Upper lobe of left lung (tissue), 6 donors: ENCODE measurements at regions not wholly inside any gene's neighbourhood (a gene's known extent, or its start where the extent isn't known, plus 50 kb on each side); places are given as distances from the start of the nearest gene placed in this dataset.
A peak's percentile ranks its signal among the peaks of the same experiment; 100 is the strongest.

Source experiments
- ATAC-seq, 2 donors: fragments of 200-7000 bp; cut with Tn5 transposase; one replicate each; pipeline ENCODE4 v1.9.1; 2022; ENCODE audit warnings: mild to moderate bottlenecking in 2 of 2, moderate library complexity in 2 of 2; ENCODE audit not compliant: low FRiP score in 2 of 2
- DNase-seq, 2 donors: peaks; one replicate each; pipeline ENCODE4 v3.0.0-alpha.2; 2019 to 2020
- H3K27ac ChIP-seq, 4 donors: fragments of 200-600 bp; sonication (generic); one replicate each; pipeline ENCODE4 v1.5.1; 2016 to 2019
- H3K27me3 ChIP-seq, 4 donors: fragments of 200-600 bp; sonication (generic); one replicate each; pipeline ENCODE4 v1.5.1; 2017 to 2019
- H3K36me3 ChIP-seq, 4 donors: fragments of 200-600 bp; sonication (generic); one replicate each; pipeline ENCODE4 v1.5.1; 2016 to 2019
- H3K4me1 ChIP-seq, 4 donors: fragments of 200-600 bp; sonication (generic); one replicate each; pipeline ENCODE4 v1.5.1; 2018 to 2019
- H3K4me3 ChIP-seq, 4 donors: fragments of 200-600 bp; sonication (generic); one replicate each; pipeline ENCODE4 v1.5.1; 2017 to 2019; ENCODE audit warnings: mild to moderate bottlenecking in 2 of 4, moderate library complexity in 1 of 4
- H3K9me3 ChIP-seq, 4 donors: fragments of 200-600 bp; sonication (generic); one replicate each; pipeline ENCODE4 v1.5.1; 2018 to 2019
- EP300 ChIP-seq, 4 donors: sonication (generic); formaldehyde crosslinking; IDR thresholded peaks; one replicate each; pipeline ENCODE4 v1.5.1; 2017; ENCODE audit warnings: antibody characterized with exemption in 4 of 4, control low read depth in 2 of 4
- POLR2A ChIP-seq, 4 donors: fragments of 450-650 bp; IDR thresholded peaks; one replicate each; pipeline ENCODE4 v1.5.1; 2016 to 2017; ENCODE audit warnings: antibody characterized with exemption in 4 of 4, mild to moderate bottlenecking in 2 of 4
- POLR2AphosphoS5 ChIP-seq, 2 donors: sonication (generic); formaldehyde crosslinking; IDR thresholded peaks; one replicate each; pipeline ENCODE4 v1.5.1; 2017; ENCODE audit warnings: antibody characterized with exemption in 2 of 2
- WGBS, 2 donors: methylation state at CpG; one replicate each; pipeline ENCODE4 v1.1.5; 2017 to 2018; 5-methylcytosine and 5-hydroxymethylcytosine counted together
- TF ChIP-seq, protein P1 (sequence below), 6 experiments: fragments of 450-650 bp in 4 of 6; fragments of 200-600 bp in 2 of 6; sonication (generic) in 2 of 6; IDR thresholded peaks; one replicate each; pipeline ENCODE4 v1.5.1; 2016 to 2019; ENCODE audit warnings: antibody characterized with exemption in 6 of 6
- donor health status: DM: no; HTN: no; CAD: no; lungs with moderate emphysema.
- donor health status: DM: no; HTN: yes; CAD: no; lungs with severe emphysema.

DNA sequence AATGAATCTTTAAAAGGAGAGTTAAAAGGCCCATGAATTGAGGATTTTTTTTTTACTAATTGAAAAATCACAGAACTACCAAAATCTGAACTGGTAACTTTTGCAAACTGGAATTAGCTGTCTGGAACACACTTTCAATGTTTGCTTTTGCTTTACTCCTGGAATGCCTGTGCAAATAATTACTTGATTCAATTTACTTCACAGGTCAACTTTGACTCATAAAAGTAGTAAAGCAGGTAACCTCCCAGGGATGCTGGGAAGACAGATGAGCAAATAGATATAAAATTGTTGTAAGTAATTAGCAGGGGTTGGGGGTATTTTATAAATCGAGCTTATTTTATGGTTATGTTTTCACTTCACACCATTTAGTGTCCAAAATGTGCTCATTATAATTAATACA, 398.3 kb upstream of the HNRNPA3 start:
- no peak for TF ChIP-seq EP300 (IDR thresholded peaks at IDR 0.05)
- TF ChIP-seq POLR2A (IDR thresholded peaks at IDR 0.05), result no peak
- no peak for TF ChIP-seq POLR2AphosphoS5 (IDR thresholded peaks at IDR 0.05)
- TF ChIP-seq, protein P1, sequence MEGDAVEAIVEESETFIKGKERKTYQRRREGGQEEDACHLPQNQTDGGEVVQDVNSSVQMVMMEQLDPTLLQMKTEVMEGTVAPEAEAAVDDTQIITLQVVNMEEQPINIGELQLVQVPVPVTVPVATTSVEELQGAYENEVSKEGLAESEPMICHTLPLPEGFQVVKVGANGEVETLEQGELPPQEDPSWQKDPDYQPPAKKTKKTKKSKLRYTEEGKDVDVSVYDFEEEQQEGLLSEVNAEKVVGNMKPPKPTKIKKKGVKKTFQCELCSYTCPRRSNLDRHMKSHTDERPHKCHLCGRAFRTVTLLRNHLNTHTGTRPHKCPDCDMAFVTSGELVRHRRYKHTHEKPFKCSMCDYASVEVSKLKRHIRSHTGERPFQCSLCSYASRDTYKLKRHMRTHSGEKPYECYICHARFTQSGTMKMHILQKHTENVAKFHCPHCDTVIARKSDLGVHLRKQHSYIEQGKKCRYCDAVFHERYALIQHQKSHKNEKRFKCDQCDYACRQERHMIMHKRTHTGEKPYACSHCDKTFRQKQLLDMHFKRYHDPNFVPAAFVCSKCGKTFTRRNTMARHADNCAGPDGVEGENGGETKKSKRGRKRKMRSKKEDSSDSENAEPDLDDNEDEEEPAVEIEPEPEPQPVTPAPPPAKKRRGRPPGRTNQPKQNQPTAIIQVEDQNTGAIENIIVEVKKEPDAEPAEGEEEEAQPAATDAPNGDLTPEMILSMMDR (IDR thresholded peaks at IDR 0.05), result no peak
- ATAC-seq (no peak), DNase-seq (no peak)
- H3K36me3 ChIP-seq, result no peaks in the 10 kb centered on the region
- 9 to 11% methylated on average over 1 of the region's 1 CpG for WGBS, 2 donors
- H3K4me1 ChIP-seq, result peaks cover 0 to 8% (median 0%) of the 10 kb centered on the region in 4 donors
- no peaks in the 10 kb centered on the region for H3K27me3 ChIP-seq
- no peak overlapping the region for H3K27ac ChIP-seq
- no peaks in the 10 kb centered on the region for H3K9me3 ChIP-seq
- no peak overlapping the region for H3K4me3 ChIP-seq

DNA sequence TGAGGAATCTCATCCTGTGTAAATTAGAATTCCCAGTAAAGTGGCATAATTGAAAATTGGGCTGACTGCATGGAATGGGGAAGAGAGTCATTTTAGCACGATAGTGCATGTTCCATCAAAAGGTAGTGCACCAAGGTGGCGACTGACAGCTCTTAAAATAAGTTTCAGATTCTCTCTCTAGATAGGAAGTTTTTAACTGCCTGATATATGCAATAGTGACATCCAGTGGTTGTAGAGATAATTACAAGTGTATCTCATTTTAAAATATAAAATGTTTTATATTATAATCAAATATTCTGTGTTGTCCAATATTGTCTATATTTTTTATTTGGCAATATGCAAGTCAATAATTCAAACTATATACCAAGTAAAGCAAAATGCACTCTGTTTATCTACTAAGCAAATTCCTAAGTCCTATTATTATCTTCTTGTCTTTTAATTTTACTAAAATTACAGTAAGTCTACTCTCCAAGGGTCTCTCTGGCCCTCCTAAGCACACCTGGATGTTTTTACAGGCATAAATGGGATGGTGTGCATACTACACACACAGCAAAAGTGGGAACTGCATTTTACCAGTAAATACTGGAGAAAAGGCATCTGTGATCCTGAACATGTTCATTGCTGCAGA, 397.7 kb upstream of the HNRNPA3 start:
- no peak overlapping the region for H3K27ac ChIP-seq
- no peaks in the 10 kb centered on the region for H3K9me3 ChIP-seq
- no peaks in the 10 kb centered on the region for H3K36me3 ChIP-seq
- H3K4me1 ChIP-seq, result peaks cover 0 to 8% (median 0%) of the 10 kb centered on the region in 4 donors
- no peak overlapping the region for H3K4me3 ChIP-seq
- 1 to 2% methylated on average over 2 of the region's 2 CpGs for WGBS, 2 donors
- DNase-seq (no peak), ATAC-seq (peak in 1 of 2 donors; percentile 71)
- TF ChIP-seq, protein P1 (IDR thresholded peaks at IDR 0.05), result peak in 5 of 6 experiments; percentile 35 to 50 (median 42)
- no peak for TF ChIP-seq POLR2AphosphoS5 (IDR thresholded peaks at IDR 0.05)
- no peaks in the 10 kb centered on the region for H3K27me3 ChIP-seq

DNA sequence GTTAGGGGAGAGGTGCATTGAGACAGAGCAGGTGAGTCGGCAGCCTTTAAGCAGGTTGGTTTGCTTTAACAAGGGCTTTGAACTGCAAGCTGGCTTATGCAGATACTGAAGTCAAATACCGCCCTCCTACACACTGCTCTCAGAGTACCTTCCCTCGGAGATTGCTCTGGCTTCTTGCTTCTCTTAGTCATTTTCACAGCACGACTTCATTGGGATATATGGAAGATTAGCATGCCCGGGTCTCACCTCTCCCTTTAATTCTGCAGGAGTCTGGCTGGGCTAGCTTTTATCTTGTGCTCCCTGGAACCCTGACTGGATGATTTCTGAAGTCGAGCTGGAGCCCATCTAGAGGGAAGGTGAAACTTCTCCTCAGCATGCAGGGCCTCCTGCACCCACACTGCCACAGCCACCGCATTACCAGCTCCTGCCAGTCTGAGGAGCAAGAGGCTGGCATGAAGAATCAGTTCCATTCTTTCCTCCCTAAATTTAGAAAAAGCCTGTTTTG, 395.5 kb upstream of the HNRNPA3 start:
- Histone ChIP-seq H3K9me3 (no peaks in the 10 kb centered on the region), H3K4me1 (peaks cover 0 to 8% (median 0%) of the 10 kb centered on the region in 4 donors), H3K27ac (no peak overlapping the region), H3K27me3 (no peaks in the 10 kb centered on the region), H3K4me3 (no peak overlapping the region), H3K36me3 (no peaks in the 10 kb centered on the region)
- DNase-seq (no peak), ATAC-seq (no peak)
- no peak for TF ChIP-seq POLR2AphosphoS5 (IDR thresholded peaks at IDR 0.05)
- TF ChIP-seq, protein P1 (IDR thresholded peaks at IDR 0.05), result no peak
- TF ChIP-seq EP300 (IDR thresholded peaks at IDR 0.05), result no peak
- no peak for TF ChIP-seq POLR2A (IDR thresholded peaks at IDR 0.05)
- WGBS, 2 donors, result 81% methylated on average over 7 of the region's 7 CpGs

DNA sequence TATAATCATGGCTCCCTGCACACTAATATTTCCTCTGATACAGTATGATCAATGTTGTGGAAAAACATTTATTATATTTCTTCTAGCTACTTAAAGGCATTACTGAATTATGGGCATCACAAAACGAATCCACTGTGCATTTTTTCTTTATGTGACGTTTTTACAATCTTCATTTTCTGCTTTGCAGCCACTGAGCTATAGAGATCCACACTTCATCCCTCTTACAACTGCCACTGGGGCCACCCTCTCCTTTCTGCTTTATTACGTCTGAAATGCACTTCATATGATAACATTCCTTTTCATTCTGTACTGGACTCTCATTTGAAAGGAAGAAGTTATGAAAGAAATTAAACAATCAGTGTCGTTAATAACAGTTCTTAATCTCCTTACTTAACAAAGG, 394.5 kb upstream of the HNRNPA3 start:
- H3K9me3 ChIP-seq, result no peaks in the 10 kb centered on the region
- no peak overlapping the region for H3K27ac ChIP-seq
- WGBS, 2 donors, result 54 to 78% methylated on average over 4 of the region's 4 CpGs
- no peak overlapping the region for H3K4me3 ChIP-seq
- no peaks in the 10 kb centered on the region for H3K27me3 ChIP-seq
- TF ChIP-seq POLR2AphosphoS5 (IDR thresholded peaks at IDR 0.05) (no peak), POLR2A (IDR thresholded peaks at IDR 0.05) (no peak), EP300 (IDR thresholded peaks at IDR 0.05) (no peak)
- TF ChIP-seq, protein P1 (IDR thresholded peaks at IDR 0.05), result no peak
- H3K4me1 ChIP-seq, result peaks cover 0 to 8% (median 0%) of the 10 kb centered on the region in 4 donors
- DNase-seq, result no peak
- ATAC-seq, result no peak
- H3K36me3 ChIP-seq, result no peaks in the 10 kb centered on the region

DNA sequence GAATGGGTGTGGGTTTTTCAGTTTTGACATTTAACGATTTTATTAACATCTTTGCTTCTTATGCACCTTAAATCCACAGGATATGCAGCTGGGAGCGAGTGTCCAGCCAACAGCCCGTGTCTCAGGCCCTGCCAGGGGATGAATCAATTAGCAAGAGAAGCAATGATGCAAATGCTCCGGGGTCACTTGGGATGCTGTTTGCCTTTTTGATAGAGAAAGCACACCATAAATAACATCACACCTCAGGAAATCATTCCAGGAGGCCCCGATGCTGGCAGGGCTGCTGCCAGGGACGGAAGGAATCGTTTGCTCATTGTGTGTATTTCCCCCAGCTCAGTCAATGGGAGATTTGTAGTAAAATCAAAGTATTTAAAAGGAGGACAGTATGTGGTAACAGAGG, 394.0 kb upstream of the HNRNPA3 start:
- H3K9me3 ChIP-seq, result no peaks in the 10 kb centered on the region
- H3K27me3 ChIP-seq, result no peaks in the 10 kb centered on the region
- no peak for DNase-seq
- TF ChIP-seq, protein P1 (IDR thresholded peaks at IDR 0.05), result no peak
- TF ChIP-seq EP300 (IDR thresholded peaks at IDR 0.05) (no peak), POLR2AphosphoS5 (IDR thresholded peaks at IDR 0.05) (no peak), POLR2A (IDR thresholded peaks at IDR 0.05) (no peak)
- no peak overlapping the region for H3K4me3 ChIP-seq
- peaks cover 0 to 8% (median 0%) of the 10 kb centered on the region in 4 donors for H3K4me1 ChIP-seq
- H3K36me3 ChIP-seq, result no peaks in the 10 kb centered on the region
- WGBS, 2 donors, result 61 to 66% methylated on average over 7 of the region's 7 CpGs
- ATAC-seq, result no peak
- no peak overlapping the region for H3K27ac ChIP-seq
